ENCODE measurements at regions not wholly inside any gene's neighbourhood (a gene's known extent, or its start where the extent isn't known, plus 50 kb on each side); places are given as distances from the start of the nearest gene placed in this dataset.

DNA sequence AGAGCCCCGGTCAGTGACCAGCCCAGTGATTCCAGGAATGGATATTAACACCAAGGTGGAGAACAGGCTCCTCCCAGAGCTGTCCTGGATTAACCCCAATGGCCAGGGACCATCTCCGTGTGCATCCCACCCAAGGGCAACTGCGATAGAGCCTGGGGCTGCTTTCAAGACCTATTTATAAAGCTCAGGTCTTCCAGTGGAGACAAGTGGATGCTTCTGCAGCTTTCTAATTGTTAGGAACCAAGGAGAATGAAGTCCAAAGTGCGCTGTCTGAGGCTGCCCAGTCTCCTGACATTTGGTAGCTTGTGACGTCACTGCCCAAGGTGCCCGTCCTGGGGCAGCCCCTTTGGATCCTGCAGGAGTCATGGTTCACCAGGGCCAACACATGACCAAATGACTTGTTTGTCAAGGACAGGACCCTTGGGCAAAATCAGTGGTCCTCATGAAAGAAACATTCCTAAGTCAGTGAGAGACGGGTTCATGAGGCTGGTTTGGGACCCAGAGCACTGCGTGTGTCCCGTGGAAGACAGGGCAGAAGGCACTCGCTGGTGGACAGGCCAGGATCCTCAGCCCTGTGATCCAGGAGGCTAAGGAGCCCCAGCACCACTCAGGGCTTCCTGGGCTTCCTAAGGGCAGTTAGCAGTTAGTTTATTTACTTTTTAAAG is 174.9 kb downstream of the ANKRD60 start:
- RAD21 ChIA-PET (ENCODE audit: unreplicated experiment): no interaction called here
- H3K4me1 ChIP-seq (ENCODE audit: control insufficient read depth, insufficient read depth, low read length): no peaks in the 10 kb centered on the region
- H3K9me3 ChIP-seq (replicated peaks; ENCODE audit: control insufficient read depth, insufficient read depth, low read length): no peaks in the 10 kb centered on the region; the same call in 2 of the 3 replicates
- FAIRE-seq (no peak), ATAC-seq (no peak), DNase-seq (ENCODE audit: low read depth, low spot score) (no peak)
- in situ Hi-C loops (cut with MboI) (no loop called here), intact Hi-C loops (cut with micrococcal nuclease; ENCODE audit: unreplicated experiment) (no loop called here)
- no peak overlapping the region for H3K9ac ChIP-seq (ENCODE audit: control insufficient read depth, insufficient read depth, low read length)
- no peaks in the 10 kb centered on the region for H3K79me2 ChIP-seq (ENCODE audit: control insufficient read depth, insufficient read depth, low read length)
- H2AFZ ChIP-seq (ENCODE audit: control insufficient read depth, low read depth, low read length): no peak overlapping the region
- H3K27ac ChIP-seq (ENCODE audit: control insufficient read depth, insufficient read depth): no peak overlapping the region
- H3K27me3 ChIP-seq (replicated peaks in 1 of 2; ENCODE audit: control insufficient read depth in 2 of 2, insufficient read depth in 2 of 2, low read length in 1 of 2): no peaks in the 10 kb centered on the region
- no peaks in the 10 kb centered on the region for H3K36me3 ChIP-seq (ENCODE audit: control insufficient read depth in 2 of 2, insufficient read depth in 2 of 2, low read length in 1 of 2)
- CTCF ChIA-PET: no interaction called here
- POLR2A ChIA-PET: no interaction called here
- WGBS (ENCODE audit: insufficient coverage, insufficient replicate concordance, low lambda C conversion rate, missing lambda C conversion rate): 18% methylated on average over 10 of the region's 10 CpGs
- TF ChIP-seq, protein P1, sequence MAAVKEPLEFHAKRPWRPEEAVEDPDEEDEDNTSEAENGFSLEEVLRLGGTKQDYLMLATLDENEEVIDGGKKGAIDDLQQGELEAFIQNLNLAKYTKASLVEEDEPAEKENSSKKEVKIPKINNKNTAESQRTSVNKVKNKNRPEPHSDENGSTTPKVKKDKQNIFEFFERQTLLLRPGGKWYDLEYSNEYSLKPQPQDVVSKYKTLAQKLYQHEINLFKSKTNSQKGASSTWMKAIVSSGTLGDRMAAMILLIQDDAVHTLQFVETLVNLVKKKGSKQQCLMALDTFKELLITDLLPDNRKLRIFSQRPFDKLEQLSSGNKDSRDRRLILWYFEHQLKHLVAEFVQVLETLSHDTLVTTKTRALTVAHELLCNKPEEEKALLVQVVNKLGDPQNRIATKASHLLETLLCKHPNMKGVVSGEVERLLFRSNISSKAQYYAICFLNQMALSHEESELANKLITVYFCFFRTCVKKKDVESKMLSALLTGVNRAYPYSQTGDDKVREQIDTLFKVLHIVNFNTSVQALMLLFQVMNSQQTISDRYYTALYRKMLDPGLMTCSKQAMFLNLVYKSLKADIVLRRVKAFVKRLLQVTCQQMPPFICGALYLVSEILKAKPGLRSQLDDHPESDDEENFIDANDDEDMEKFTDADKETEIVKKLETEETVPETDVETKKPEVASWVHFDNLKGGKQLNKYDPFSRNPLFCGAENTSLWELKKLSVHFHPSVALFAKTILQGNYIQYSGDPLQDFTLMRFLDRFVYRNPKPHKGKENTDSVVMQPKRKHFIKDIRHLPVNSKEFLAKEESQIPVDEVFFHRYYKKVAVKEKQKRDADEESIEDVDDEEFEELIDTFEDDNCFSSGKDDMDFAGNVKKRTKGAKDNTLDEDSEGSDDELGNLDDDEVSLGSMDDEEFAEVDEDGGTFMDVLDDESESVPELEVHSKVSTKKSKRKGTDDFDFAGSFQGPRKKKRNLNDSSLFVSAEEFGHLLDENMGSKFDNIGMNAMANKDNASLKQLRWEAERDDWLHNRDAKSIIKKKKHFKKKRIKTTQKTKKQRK (IDR thresholded peaks at IDR 0.05; ENCODE audit: low read depth, low read length): no peak
- TF ChIP-seq HDAC2 (IDR thresholded peaks at IDR 0.05): no peak
- TF ChIP-seq NRF1 (conservative IDR thresholded peaks at IDR 0.05; ENCODE audit: low read depth, low read length): no peak
- TF ChIP-seq MTA3 (IDR thresholded peaks at IDR 0.05; ENCODE audit: borderline replicate concordance, low read length): no peak
- TF ChIP-seq WRNIP1 (IDR thresholded peaks at IDR 0.05; ENCODE audit: borderline replicate concordance, low read depth, low read length): no peak
- TF ChIP-seq POLR2AphosphoS2 (IDR thresholded peaks at IDR 0.05; ENCODE audit: low read depth, low read length): no peak
- no peak for TF ChIP-seq MXI1 (IDR thresholded peaks at IDR 0.05; ENCODE audit: low read depth, low read length)
- no peak for TF ChIP-seq STAT3 (IDR thresholded peaks at IDR 0.05; ENCODE audit: low read depth, low read length)
- TF ChIP-seq, protein P2, sequence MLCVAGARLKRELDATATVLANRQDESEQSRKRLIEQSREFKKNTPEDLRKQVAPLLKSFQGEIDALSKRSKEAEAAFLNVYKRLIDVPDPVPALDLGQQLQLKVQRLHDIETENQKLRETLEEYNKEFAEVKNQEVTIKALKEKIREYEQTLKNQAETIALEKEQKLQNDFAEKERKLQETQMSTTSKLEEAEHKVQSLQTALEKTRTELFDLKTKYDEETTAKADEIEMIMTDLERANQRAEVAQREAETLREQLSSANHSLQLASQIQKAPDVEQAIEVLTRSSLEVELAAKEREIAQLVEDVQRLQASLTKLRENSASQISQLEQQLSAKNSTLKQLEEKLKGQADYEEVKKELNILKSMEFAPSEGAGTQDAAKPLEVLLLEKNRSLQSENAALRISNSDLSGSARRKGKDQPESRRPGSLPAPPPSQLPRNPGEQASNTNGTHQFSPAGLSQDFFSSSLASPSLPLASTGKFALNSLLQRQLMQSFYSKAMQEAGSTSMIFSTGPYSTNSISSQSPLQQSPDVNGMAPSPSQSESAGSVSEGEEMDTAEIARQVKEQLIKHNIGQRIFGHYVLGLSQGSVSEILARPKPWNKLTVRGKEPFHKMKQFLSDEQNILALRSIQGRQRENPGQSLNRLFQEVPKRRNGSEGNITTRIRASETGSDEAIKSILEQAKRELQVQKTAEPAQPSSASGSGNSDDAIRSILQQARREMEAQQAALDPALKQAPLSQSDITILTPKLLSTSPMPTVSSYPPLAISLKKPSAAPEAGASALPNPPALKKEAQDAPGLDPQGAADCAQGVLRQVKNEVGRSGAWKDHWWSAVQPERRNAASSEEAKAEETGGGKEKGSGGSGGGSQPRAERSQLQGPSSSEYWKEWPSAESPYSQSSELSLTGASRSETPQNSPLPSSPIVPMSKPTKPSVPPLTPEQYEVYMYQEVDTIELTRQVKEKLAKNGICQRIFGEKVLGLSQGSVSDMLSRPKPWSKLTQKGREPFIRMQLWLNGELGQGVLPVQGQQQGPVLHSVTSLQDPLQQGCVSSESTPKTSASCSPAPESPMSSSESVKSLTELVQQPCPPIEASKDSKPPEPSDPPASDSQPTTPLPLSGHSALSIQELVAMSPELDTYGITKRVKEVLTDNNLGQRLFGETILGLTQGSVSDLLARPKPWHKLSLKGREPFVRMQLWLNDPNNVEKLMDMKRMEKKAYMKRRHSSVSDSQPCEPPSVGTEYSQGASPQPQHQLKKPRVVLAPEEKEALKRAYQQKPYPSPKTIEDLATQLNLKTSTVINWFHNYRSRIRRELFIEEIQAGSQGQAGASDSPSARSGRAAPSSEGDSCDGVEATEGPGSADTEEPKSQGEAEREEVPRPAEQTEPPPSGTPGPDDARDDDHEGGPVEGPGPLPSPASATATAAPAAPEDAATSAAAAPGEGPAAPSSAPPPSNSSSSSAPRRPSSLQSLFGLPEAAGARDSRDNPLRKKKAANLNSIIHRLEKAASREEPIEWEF (IDR thresholded peaks at IDR 0.05; ENCODE audit: insufficient replicate concordance, low read depth, low read length): no peak
- TF ChIP-seq PAX8 (IDR thresholded peaks at IDR 0.05): no peak
- no TSS peak for BruUV-seq (replicated peaks)
- no peaks in the 10 kb centered on the region for H4K20me1 ChIP-seq (ENCODE audit: control insufficient read depth, insufficient read depth)
- H3K4me3 ChIP-seq: no peak overlapping the region
- SMC1A ChIA-PET (ENCODE audit: uncharacterized antibody, unreplicated experiment): no interaction called here
- no peak overlapping the region for H3K4me2 ChIP-seq (ENCODE audit: control insufficient read depth, insufficient read depth)

Measured in GM12878 (cell line).